ENCODE measurements at regions not wholly inside any gene's neighbourhood (a gene's known extent, or its start where the extent isn't known, plus 50 kb on each side); places are given as distances from the start of the nearest gene placed in this dataset.

- ATAC-seq (ENCODE audit: low FRiP score) (no peak), DNase-seq (ENCODE audit: low spot score) (no peak)
- TF ChIP-seq CTCF (IDR thresholded peaks at IDR 0.05): no peak
Observed at GRCh38 chr3:86673991-86674390, 317.0 kb downstream of the VGLL3 start.

- TF ChIP-seq CTCF (IDR thresholded peaks at IDR 0.05): no peak
- DNase-seq (ENCODE audit: low spot score) (no peak), ATAC-seq (ENCODE audit: low FRiP score) (no peak)
Observed at GRCh38 chr3:86661817-86662216, 329.1 kb downstream of the VGLL3 start.

- ATAC-seq (ENCODE audit: low FRiP score) (no peak), DNase-seq (ENCODE audit: low spot score) (no peak)
- no peak for TF ChIP-seq CTCF (IDR thresholded peaks at IDR 0.05)
Observed at GRCh38 chr3:86658876-86659275, 332.1 kb downstream of the VGLL3 start.

- DNase-seq (ENCODE audit: low spot score) (no peak), ATAC-seq (ENCODE audit: low FRiP score) (no peak)
- no peak for TF ChIP-seq CTCF (IDR thresholded peaks at IDR 0.05)
Observed at GRCh38 chr3:86654806-86655460, 336.0 kb downstream of the VGLL3 start.

- TF ChIP-seq CTCF (IDR thresholded peaks at IDR 0.05): no peak
- ATAC-seq (ENCODE audit: low FRiP score): no peak
- DNase-seq (ENCODE audit: low spot score): no peak
Observed at GRCh38 chr3:86653661-86654205, 337.2 kb downstream of the VGLL3 start.

GRCh38 chr3:86648087-86648486, 342.9 kb downstream of the VGLL3 start:
- DNase-seq (ENCODE audit: low spot score) (no peak), ATAC-seq (ENCODE audit: low FRiP score) (no peak)
- TF ChIP-seq CTCF (IDR thresholded peaks at IDR 0.05): no peak

GRCh38 chr3:86645756-86646155, 345.2 kb downstream of the VGLL3 start:
- ATAC-seq (ENCODE audit: low FRiP score) (no peak), DNase-seq (ENCODE audit: low spot score) (no peak)
- no peak for TF ChIP-seq CTCF (IDR thresholded peaks at IDR 0.05)

Data from omental fat pad (tissue), 3 donors.